Heart left ventricle (tissue), 13 donors: ENCODE measurements at regions not wholly inside any gene's neighbourhood (a gene's known extent, or its start where the extent isn't known, plus 50 kb on each side); places are given as distances from the start of the nearest gene placed in this dataset.

Experiments used
- CTCF ChIP-seq, 12 donors: fragments of 200-600 bp; sonication (generic) in 4 of 12; IDR thresholded peaks; one replicate each; pipeline versions ENCODE4 v1.5.0 to v1.8.0; 2018 to 2022; ENCODE audit warnings: antibody characterized with exemption in 12 of 12, mild to moderate bottlenecking in 5 of 12
- POLR2A ChIP-seq, 2 donors: fragments of 450-650 bp; IDR thresholded peaks; one replicate each; pipeline ENCODE4 v1.6.1; 2017; ENCODE audit warnings: antibody characterized with exemption in 2 of 2, mild to moderate bottlenecking in 2 of 2, moderate library complexity in 2 of 2
- donor health status: ischemic (EF 13 %, LVEDD 7.1; RV severe dilation, severe dysfunction).
- donor health status: DM: no; HTN: yes; CAD: no.
- donor health status: DM: no; HTN: no; CAD: no.
- donor health status: ischemic (EF 25% LVEDD 6.9; RV normal size, moderate dysfunction).
- donor health status: ischemic (EF 25% LVEDD 5.7; RV mildly dilated, moderate dysfunction).
- donor health status: ischemic (EF 35%, LVEDD 5.7; RV mildly dilated, moderate dysfunction).
- donor health status: nonischemic (EF 11% LVEDD 7.7; RV severe dilation, severe dysfunction).
- donor health status: DM: yes; HTN: yes; CAD: no.
- donor health status: PGD.
- donor health status: ischemic (EF 29% LVEDD 5.4; RV normal size, mild dysfunction).
- donor health status: nonischemic (EF 23%, LVEDD 6.1; RV moderate dilation, normal function).

- TF ChIP-seq CTCF (IDR thresholded peaks at IDR 0.05) (no peak), POLR2A (IDR thresholded peaks at IDR 0.05) (no peak)
Measured at GRCh38 chr18:73163236-73163635, 295.4 kb upstream of the NETO1 start.
